ENCODE measurements at regions not wholly inside any gene's neighbourhood (a gene's known extent, or its start where the extent isn't known, plus 50 kb on each side); places are given as distances from the start of the nearest gene placed in this dataset.

GRCh38 chr1:193431265-193431977 is 245.0 kb upstream of the B3GALT2 start:
- H3K4me3 ChIP-seq (ENCODE audit: control insufficient read depth, low read depth, low read length): no peak overlapping the region
- no peak for DNase-seq (ENCODE audit: low read depth)
- no peak for TF ChIP-seq CTCF (IDR thresholded peaks at IDR 0.05; ENCODE audit: control insufficient read depth, insufficient read depth, low read depth, low read length, missing control alignments)

DNA sequence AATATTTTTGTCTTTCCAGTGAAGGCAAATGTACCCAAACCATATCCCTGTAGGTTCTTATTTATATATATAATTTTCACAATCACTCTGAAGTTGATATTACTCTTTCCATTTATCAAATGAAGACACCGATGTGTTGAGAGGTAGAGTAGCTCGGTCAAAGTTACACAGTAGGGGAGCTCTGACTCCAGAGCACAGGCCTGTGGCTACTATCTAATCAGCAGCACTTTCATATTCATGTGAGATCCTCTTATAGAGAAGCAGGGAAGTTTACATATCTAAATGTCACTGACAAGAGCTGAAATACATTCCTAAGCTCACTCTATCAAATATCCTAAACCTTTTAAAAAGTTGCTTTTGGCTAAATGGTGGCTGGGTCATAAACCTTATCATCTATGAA is 241.1 kb upstream of the B3GALT2 start:
- no peak overlapping the region for H3K4me3 ChIP-seq (ENCODE audit: control insufficient read depth, low read depth, low read length)
- no peak for TF ChIP-seq CTCF (IDR thresholded peaks at IDR 0.05; ENCODE audit: control insufficient read depth, insufficient read depth, low read depth, low read length, missing control alignments)
- no peak for DNase-seq (ENCODE audit: low read depth)

DNA sequence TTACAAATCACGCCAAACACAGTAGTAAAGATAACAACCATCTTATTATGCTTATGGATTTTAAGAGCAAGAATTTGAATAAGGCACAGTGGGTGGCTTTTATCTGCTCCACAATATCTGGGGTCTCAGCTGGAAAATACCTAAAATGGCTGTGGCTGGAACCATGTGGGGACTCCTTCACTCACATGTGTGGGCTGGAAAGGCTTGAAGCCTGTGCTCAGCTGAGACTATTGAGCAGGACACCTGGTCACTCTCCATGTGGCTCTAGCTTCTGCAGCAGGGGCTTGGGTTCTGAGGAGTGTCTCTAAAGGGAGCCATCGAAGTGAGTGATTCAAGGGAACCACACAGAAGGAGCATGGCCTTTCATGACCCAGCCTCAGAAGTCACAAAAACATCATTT is 239.6 kb upstream of the B3GALT2 start:
- no peak for TF ChIP-seq CTCF (IDR thresholded peaks at IDR 0.05; ENCODE audit: control insufficient read depth, insufficient read depth, low read depth, low read length, missing control alignments)
- H3K4me3 ChIP-seq (ENCODE audit: control insufficient read depth, low read depth, low read length): no peak overlapping the region
- no peak for DNase-seq (ENCODE audit: low read depth)

DNA sequence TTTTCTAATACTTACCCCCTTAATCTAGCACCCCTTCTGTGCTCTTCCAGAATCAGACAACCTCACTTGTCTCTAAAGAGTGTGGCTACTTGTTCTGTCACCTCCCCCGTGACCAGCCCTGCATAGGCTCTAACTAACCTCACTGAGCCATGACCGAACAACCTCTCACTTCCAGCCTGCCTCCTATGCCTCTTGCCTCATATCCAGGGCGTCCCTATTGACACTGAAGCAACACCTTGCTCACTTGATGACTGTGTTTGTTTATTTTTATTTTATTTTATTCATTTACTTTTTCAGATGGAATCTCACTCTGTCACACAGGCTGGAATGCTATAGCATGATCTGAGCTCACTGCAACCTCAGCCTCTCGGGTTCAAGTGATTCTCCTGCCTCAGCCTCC is 235.1 kb upstream of the B3GALT2 start:
- no peak for TF ChIP-seq CTCF (IDR thresholded peaks at IDR 0.05; ENCODE audit: control insufficient read depth, insufficient read depth, low read depth, low read length, missing control alignments)
- no peak for DNase-seq (ENCODE audit: low read depth)
- H3K4me3 ChIP-seq (ENCODE audit: control insufficient read depth, low read depth, low read length): no peak overlapping the region

DNA sequence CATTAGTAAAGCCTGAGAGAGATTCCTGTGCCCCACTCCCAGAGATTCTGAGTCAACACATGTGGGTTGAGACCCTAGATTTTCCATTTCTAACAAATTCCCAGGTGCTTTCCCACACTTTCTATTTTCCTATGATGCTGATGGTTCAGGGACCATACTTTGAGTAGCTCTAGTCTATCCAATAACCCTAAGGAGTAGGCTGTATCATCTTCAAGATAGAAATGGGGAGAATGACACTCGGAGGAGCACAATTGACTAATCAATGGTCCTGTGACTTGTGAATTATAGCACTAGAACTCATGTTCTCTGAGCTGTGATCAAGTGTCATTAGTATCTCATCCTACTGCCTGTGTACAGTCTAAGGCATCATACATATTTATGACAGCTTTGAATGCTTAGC is 232.9 kb upstream of the B3GALT2 start:
- DNase-seq (ENCODE audit: low read depth): no peak
- TF ChIP-seq CTCF (IDR thresholded peaks at IDR 0.05; ENCODE audit: control insufficient read depth, insufficient read depth, low read depth, low read length, missing control alignments): no peak
- H3K4me3 ChIP-seq (ENCODE audit: control insufficient read depth, low read depth, low read length): no peak overlapping the region

DNA sequence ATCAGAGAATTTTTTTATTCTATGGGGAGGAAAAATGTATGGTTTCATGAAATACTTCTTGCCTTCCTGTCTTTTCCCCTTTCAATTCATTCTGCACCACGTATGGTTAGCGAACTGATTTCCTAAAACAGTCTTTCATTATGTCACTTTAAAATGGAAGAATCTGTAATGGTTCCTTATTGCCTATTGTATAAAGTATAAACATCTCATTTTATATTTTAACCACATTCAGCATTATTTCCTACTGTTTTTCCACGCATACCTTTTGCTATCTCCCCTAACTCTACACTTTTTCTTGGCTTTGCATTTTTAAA is 232.3 kb upstream of the B3GALT2 start:
- TF ChIP-seq CTCF (IDR thresholded peaks at IDR 0.05; ENCODE audit: control insufficient read depth, insufficient read depth, low read depth, low read length, missing control alignments): no peak
- DNase-seq (ENCODE audit: low read depth): no peak
- no peak overlapping the region; the same call in 1 of the 2 replicates for H3K4me3 ChIP-seq (ENCODE audit: control insufficient read depth, low read depth, low read length)

Measured in AG09309 (cell line).